NCI-H345 treated with DMSO at 0.1 percent for 48 hours (cell line): ENCODE measurements at regions not wholly inside any gene's neighbourhood (a gene's known extent, or its start where the extent isn't known, plus 50 kb on each side); places are given as distances from the start of the nearest gene placed in this dataset.
"Not testable (repeated sequence)": the region's sequence is repeated elsewhere in the genome, so short reads cannot be mapped to it uniquely, and the experiment has no call there.

Source experiments
- DNase-seq: peaks from one replicate; lab custom pipeline; 2025; ENCODE audit not compliant: unreplicated experiment; lab: John Stamatoyannopoulos, UW

DNA sequence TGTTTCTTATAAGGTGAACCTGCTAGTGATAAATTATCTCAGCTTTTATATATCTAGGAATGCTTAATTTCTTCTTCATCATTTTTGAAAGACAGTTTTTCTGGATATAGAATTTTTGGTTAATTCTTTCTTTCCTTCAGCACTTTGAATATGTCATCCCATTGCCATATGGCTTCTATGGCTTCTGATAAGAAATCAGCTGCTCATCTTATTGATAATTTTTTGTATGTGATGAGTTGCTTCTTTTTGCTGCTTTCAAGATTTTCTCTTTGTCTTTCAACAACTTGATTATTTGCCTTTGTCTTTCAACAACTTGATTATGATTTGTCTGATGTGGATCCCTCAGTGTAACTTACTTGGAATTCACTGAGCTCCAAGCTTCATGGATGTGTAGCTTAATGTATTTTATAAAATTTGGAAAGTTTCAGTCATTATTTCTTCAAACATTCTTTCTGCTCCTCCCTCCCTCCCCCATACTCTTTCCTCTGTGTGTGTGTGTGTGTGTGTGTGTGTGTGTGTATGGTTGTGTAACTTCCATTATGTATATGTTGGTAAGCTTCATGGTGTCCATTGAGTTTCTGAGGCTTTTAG is 243.9 kb downstream of the TLE1 start:
- DNase-seq = no peak

DNA sequence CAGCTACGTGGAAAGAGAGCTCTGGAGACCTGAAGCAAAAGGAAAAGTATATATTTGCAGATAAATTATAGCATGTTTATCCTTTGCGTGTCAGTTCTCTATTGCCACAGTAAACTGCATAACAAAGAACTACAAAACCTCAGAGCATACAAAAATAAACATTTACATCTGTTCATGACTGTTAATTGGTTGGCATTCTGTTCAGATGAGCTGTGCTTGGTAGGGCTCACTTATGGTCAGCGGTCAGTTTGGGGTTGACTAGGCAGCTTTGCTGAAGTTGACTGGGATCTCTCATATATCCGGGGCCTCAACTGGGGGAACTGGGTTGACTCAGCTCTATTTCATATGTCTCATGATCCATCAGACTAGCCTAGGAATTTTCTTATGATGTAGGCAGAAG is 257.7 kb downstream of the TLE1 start:
- DNase-seq = no peak

DNA sequence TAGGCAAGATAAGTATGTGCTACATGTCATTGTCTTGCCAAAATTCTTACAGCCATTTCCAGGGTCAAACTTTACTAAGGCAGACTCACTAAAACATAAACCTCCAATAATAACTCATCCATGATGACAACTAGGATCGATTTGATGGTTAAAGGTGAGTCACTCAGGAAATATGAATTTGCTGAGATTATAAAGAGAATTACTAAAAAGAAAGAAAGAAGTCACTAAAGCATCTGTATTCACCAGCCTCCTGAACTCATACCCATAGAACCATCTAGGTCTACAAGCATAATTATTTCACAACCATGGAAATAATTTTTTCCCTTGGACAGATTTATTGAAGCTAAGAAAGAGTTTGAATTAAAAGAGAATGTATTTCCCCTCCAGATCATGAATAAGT is 258.6 kb downstream of the TLE1 start:
- no peak for DNase-seq

DNA sequence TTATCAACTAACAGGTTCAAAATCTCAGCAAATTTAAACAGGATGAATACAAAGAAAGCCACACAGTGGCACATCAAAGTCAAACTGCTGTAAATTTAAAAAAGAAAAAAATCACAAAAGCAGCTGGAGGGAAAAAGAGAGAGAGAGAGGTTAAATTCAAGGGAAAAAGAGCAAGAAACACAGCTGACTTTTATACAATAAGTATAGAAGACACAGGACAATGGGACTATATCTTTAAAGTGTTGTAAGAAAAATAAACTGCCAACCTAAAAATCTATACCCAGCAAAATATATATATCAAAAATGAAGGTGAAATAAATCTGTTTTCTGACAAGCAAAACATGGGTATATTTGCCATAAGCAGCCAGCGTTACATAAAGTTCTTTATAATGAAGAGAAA is 261.5 kb downstream of the TLE1 start:
- no peak for DNase-seq

DNA sequence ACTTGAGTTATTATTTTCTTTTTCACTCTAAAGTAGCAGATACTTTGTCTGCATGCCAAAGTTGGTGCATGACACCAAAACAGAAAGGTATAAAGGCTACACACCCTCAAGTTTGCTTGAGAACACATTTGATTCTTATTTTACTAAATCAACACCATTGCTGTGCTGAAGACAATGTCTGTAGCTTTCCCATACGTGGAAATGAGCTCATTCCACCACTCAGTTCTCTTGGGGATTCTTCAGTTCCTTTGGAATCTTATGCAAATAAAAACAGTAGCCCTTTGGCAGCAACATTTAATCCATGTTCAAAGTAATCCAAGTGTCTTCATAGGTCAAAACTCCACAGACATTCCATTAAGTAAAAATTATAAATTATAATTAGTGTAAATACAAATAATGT is 264.9 kb downstream of the TLE1 start:
- DNase-seq = no peak

DNA sequence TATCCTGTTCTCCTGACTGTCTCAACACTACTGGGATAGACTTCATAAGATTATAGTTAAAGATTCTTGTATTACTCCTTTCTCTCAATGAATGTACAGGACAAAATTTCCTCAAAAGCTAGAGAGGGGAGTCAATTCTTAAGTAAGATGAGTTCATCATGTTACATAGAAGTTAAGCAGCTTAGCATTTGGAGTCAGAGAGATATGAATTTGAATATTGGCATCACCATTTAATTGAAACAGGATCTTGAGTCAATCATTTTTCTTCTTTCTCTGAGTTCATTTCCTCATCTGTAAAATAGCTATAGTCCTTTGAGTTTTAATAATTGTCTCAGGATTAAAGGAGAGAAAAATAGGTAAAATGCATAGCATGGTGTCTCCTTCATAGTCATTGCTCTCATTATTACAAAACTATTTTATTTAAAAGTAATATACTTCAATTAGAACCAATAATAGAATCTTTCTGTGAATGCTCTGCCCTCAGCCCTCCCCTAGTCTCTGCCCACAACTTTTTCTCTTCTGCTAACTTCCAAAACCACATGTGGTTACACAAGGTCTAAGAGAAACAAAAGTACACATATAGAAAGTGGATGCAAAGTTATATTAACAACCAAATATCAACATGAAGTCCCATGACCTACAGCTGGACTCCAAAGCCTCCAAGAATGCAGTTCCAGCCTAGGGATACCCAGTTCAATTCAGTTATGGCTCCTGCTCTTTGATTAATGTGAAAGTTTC is 265.6 kb downstream of the TLE1 start:
- DNase-seq = no peak

DNA sequence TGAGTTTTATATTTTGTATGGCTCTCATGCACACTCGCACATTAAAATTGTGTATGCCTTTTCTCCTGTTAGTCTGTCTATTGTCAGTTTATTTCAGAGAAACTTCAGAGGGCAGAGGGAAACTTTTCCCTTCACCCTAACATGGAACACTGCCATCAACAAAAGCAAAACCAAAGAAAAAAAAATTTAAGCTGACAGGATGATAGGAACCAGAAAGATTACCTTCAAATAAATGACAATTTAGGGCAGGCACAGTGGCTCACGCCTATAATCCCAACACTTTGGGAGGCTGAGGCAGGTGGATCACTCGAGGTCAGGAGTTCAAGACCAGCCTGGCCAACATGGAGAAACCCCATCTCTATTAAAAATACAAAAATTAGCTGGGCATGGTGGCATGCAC is 268.3 kb downstream of the TLE1 start:
- DNase-seq = not testable (repeated sequence)

DNA sequence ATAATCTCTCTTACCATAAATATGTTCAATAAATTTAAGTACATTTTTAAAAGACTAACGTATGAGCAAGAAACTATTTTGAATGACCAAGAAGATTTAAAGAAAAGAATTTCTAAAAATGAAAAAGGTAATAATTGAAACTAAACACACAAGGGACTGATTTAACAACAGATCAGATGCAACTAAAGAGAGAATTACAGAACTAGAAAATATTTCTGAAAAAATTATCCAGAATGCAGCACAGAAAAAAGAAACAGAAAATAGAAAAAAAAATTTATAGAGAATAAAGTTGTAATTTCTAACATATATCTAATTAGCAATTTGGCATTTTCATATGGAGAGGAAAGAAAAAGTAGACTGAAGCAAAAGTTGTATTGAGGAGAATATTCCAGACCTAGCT is 269.3 kb downstream of the TLE1 start:
- DNase-seq = no peak

DNA sequence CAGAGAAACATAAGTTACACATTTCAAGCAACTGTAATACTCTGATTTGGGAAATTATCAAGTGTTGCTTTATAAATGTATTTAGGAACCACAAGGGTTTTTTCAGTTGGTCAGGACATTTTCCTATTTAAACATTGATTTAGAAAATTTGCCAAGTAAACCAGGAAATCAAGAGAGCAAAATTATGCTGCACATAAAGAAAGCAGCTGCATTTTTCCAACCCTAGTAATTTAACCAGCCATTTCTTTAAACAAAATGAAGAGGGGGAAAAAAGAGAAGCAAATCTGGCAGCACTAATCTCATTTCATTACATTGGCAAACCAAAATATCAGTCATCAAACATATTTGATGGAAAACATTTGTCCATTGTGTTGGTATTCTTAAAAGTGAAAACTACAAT is 271.4 kb downstream of the TLE1 start:
- no peak for DNase-seq

DNA sequence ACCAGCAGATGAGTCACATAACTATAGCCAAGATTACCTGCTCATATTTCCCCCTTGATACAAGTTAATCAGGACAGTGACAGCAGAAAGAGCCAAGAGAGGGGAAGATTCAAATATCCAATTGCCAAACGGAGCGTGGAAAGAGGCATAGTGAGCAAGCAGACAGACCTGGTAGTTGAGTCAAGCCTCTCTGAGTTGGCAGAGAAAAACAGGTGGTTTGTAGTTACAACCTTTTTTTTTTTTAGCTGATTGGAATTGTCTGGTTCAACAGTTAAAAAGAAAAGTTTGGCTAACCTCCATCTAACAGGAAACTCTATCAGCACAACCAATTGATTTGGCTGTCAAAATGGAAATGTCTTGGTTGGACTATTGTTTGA is 272.1 kb downstream of the TLE1 start:
- DNase-seq = no peak

DNA sequence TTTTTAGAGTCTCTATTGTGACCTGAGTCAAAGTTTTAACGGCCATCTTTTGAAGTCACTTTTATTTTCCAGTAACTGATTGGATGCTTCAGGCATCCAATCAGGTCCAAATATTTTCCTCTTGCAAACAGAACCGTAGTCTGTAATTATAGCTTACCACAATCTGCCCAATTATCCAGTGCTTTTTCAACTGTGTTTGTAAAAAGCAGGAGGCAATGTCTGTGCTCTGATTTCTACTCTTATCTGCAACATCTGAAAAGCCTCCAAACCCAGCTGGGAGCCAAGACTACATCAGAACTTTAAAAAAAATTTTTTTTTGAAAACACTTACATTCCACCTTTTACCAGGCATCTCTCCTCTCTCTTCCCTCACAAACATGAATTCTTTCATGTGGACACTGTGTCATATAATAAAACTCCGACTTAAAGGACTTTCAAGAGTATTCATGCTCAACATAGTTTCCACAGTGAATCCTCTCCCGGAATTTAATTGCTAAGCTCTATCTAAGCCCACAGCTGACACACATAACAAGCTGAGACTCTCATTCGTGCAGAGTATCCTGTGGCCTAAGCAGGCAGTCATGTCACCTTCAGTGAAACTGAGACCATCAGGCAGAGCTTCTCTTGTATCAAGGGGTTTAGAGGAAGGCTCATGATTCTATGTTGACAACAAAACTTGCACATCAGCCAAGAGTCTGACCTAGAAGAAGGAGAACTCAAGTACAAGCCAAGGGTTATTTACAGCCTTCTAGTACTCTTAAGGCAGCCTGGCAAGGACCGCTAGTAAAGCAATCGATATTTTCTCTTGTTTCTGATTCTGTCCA is 272.7 kb downstream of the TLE1 start:
- DNase-seq = no peak

DNA sequence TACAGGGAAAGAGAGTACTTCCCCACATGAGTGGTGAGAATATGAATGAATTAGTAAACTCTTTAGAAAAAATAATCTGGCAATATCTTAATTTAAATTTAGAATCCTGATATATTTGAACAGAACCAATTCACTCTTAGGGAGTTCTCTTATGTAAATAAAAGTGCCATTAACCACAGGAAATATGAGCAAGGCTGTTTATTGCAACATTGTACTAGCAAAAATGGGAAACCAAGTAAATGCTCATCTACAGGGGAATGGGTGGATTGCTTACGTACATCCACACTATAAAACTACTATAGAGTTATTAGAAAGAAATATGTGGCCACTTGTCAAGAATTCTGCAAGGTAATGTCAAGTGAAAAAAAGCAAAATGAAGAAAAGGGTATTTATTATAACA is 274.5 kb downstream of the TLE1 start:
- no peak for DNase-seq

DNA sequence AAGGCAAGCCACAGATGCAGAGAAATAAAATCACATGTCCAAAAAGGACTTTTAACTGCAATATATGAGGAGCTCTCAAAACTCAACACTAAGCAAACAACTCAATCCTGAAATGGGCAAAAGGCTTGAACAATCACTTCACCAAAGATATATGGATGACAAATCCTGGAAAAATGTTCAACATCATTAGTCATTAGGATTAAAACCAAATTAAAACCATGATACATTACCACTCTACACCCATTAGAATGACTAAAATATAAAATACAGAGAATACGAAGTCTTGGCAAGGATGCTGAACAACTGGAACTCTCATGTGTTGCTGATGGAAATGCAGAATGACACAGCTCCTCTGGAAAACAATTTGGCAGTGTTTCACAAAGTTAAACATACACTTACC is 277.4 kb downstream of the TLE1 start:
- no peak for DNase-seq

DNA sequence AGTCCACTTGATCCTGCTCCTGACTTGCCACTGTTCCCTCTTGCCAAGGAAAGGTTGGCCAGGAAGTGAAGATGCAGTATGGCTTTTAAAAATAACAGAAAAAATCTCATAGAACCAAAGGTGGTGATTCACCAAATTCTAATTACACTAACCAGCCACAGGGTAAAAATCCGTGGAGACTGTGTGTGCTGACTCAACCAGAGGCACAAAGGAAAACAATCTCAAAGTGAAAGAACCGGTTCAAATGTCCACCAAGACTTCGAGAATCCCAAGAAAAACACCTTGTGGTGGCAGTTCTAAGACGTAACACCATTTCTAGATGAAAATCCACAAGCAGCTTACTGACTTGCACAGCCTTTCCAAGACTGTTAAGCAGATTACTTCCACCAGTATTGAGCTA is 279.1 kb downstream of the TLE1 start:
- no peak for DNase-seq

DNA sequence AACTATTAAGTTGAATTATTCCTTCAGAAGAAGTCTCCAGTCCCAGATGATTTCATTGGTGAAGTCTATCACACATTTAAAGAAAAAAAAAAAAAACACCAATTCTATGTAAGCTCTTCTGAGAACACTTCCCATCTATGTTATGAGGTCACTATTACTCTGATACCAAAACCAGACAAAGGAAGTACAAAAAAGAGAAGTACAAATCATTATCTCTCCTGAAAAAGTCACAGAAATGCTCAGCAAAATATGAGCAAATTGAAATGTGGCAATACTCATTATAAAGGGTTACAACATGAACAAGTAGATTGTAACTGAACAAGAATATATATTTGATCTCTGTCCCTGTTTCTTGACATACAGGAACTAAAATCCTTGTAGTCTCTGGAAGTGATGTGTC is 280.4 kb downstream of the TLE1 start:
- no peak for DNase-seq

DNA sequence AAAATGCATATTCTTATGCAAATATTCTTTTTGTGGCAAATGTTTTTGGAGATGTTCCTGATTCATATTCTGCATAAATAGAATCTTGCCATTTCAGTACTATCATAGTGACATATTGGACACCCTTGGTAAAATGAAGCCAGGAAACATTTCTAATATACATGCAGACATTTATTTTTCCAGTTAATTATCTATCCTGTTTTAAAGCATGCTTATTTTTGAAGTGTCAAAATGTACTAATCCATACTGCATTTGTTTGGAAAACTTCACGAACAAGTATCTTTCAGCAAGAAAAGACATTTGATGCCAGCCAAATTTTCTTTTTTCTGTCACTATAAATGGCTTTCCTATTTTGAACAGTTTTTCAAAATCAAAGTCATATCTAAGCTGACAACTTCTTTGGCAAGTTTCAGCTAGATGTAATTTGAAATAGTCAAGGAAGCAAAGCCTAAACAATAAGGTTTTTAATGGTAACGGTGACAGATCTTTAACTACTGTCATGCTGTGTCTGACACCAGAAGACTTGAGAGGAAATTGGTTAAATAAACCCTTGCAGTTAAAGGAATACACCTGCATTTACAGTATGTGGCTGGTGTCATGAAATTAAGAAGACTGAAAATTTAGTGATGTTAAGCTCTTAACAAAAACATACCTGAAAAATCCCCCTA is 284.3 kb downstream of the TLE1 start:
- no peak for DNase-seq

DNA sequence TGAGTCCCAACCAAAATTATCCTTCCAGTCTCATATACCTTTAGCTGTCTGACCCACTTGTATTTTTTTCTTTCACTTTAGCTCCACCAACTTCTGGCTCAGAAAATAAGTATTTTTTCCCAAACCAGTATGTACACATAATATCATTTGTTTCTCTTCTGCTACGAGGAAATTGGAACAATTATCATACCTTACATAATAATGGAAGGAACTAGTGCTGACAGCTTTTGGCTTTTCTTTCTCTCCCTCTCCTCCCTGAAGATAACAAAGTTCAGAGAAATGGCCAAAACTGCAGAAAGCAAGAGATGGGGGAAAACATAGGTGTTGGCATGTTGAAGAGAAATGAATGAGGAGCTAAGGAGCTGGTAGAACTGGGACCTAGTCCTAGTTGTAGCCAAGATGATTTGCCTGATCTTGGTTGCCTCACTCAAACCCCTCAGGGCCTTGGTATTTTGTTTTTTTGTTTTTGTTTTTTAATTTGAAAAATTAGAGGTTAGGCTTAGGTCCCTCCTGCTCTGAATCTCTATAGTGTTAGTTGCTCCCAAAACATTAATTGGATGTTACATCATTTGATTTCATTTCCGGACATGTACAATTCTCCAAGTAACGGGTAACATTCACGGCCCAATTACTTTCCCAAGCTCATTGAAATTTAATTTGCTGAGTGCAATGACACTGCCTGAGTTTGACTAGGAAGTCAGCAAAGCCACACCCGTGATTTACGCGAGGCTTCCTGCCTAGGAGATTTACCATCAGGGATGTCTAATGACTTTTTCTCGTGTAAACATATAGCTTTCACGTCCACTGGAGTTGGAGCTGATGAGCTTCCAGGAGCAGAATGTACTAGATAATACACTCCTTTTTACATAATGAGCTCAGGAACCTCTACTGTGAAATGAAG is 291.6 kb downstream of the TLE1 start:
- no peak for DNase-seq

DNA sequence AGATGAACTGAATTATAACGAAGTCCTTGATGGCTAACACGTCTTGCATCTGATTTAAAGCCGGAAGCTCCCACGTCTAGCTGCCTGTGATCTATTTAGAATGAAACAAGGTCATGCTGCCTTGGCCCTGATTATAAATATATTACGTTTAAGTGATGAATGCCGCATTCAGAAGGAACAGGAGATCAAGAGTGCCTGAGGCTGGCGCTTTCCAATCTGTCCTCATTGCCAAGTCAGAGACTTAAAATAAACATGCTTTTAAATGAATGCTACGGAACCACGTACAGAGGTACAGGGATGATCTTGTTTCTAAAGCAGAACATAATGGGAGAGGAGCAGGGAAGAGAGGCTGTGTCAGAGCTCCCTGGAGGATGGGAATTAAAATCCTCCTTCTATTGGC is 292.8 kb downstream of the TLE1 start:
- DNase-seq = no peak

DNA sequence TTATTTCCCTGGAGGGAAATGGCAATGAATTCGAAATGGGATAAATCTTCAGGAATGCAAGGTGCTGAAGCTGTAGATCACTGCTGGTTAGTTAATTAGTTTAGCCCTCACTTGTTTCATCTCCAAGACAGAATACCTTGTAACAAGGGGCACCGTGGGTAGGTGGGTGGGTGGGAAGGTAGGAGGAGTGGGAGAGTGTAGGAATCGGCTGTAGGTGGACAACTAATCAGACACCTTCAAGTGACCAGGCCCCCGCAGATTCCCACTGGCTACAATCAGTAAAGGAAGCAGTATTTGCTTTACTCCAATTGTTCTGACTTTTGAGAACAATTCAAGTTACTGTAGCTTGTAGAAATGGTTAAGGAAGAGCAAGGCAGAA is 293.7 kb downstream of the TLE1 start:
- no peak for DNase-seq

DNA sequence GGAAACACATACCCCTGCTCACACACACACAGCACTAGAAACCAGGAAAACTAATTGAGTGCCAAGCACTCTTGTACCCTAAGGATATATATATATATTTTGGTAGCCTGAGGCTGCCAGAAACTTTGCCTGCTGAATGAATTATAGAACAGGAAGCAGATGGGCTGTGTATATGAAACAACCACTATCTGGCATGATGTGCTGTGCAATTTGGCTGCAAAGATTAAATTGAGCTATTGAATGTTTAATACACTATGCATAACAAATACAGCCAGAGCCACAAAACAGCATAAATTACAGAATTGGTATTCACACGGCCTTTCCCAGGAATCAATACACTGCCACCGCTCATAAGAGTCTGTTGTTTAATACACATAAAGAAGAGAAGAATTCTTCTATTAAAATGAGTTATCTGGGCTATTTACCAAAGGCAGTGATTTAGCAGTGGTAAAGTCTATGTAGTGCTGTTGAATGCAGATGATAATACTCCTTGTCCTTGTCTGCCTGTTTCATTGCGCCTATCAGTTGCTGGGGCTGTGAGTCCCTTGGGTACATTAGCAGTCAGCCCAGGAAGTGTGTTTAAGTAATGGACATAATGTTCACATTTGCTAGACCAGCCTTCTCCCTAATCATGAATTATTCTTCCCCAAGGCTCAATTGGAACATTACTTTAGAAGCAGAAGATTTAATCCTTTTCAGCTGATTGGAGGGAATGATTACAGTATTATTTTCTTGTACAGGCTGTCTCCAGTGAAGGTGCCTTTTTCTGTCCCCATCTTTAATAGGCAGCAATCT is 294.3 kb downstream of the TLE1 start:
- DNase-seq = no peak
